Activated CD4-positive, alpha-beta T cell treated with anti-CD3 and anti-CD28 coated beads, Interleukin-2, amount 10 ng/mL, durations not matched to agents 7 days and 5 days (primary cell): ENCODE measurements at regions not wholly inside any gene's neighbourhood (a gene's known extent, or its start where the extent isn't known, plus 50 kb on each side); places are given as distances from the start of the nearest gene placed in this dataset.
"Not testable (repeated sequence)": the region's sequence is repeated elsewhere in the genome, so short reads cannot be mapped to it uniquely, and the experiment has no call there.

Experiments used
- CTCF ChIA-PET: fragments of 350-600 bp; sonication (Branson Sonifier 250); formaldehyde crosslinking; loops from one replicate; lab custom pipeline; 2021; ENCODE audit warnings: antibody characterized with exemption; lab: Charles Lee
- POLR2A ChIA-PET: fragments of 350-600 bp; sonication (Branson Sonifier 250); formaldehyde crosslinking; loops from one replicate; lab custom pipeline; 2021; ENCODE audit warnings: antibody characterized with exemption; lab: Charles Lee
- DNase-seq: peaks from one replicate; pipeline ENCODE4 v3.0.0-alpha.2; 2020
- H3K27ac Mint-ChIP-seq: one replicate; pipeline ENCODE4 v1.8.0; 2021; ENCODE audit warnings: mild to moderate bottlenecking, moderate library complexity, mixed read lengths
- H3K27me3 Mint-ChIP-seq: one replicate; pipeline ENCODE4 v1.8.0; 2021; ENCODE audit warnings: mixed read lengths
- H3K36me3 Mint-ChIP-seq: one replicate; pipeline ENCODE4 v1.8.0; 2021; ENCODE audit warnings: low read depth, mixed read lengths
- H3K4me1 Mint-ChIP-seq: one replicate; pipeline ENCODE4 v1.8.0; 2021; ENCODE audit warnings: mixed read lengths
- H3K4me3 Mint-ChIP-seq: one replicate; pipeline ENCODE4 v1.8.0; 2021; ENCODE audit warnings: mild to moderate bottlenecking, moderate library complexity, mixed read lengths
- H3K9me3 Mint-ChIP-seq: one replicate; pipeline ENCODE4 v1.8.0; 2021; ENCODE audit warnings: mixed read lengths

DNA sequence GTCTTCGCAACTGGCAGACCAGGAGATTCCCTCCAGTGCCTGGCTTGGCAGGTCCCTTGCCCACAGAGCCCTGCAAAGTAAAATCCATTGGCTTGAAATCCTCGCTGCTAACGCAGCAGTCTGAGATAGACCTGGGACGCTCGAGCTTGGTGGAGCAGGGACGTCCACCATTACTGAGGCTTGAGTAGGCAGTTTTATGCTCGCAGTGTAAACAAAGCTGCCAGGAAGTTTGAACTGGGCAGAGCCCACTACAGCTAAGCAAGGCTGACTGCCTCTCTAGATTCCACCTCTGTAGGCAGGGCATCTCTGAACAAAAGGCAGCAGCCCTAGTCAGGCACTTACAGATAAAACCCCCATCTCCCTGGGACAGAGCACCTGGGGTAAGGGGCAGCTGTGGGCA is 205.0 kb upstream of the MME start:
- H3K4me1 Mint-ChIP-seq, result no peaks in the 10 kb centered on the region
- H3K36me3 Mint-ChIP-seq, result no peaks in the 10 kb centered on the region
- no peaks in the 10 kb centered on the region for H3K27me3 Mint-ChIP-seq
- ChIA-PET CTCF (no interaction called here), POLR2A (no interaction called here)
- no peak overlapping the region for H3K27ac Mint-ChIP-seq
- H3K9me3 Mint-ChIP-seq, result peaks cover 8% of the 10 kb centered on the region
- H3K4me3 Mint-ChIP-seq, result no peak overlapping the region
- no peak for DNase-seq

DNA sequence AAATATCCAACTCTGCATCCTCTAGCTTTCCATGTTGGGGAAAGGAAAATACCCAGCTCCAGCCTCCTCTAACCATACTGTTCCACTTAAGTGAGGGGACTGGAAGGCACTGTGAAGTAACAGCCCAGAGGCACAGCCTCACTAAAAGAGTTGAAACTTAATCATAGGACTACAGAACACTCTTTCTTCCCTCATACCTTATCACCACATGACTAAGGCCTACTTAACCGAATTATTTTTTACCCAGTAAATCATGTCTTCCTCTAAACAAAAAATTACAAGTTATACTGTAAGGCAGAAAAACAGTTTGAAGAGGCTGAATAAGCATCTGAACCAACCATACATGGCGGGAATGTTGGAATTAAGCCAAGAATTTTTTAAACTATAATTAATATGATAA is 207.4 kb upstream of the MME start:
- no peaks in the 10 kb centered on the region for H3K27me3 Mint-ChIP-seq
- no peak overlapping the region for H3K4me3 Mint-ChIP-seq
- no peaks in the 10 kb centered on the region for H3K4me1 Mint-ChIP-seq
- CTCF ChIA-PET, result no interaction called here
- peaks cover 2% of the 10 kb centered on the region for H3K9me3 Mint-ChIP-seq
- H3K36me3 Mint-ChIP-seq, result no peaks in the 10 kb centered on the region
- H3K27ac Mint-ChIP-seq, result no peak overlapping the region
- POLR2A ChIA-PET, result no interaction called here
- no peak for DNase-seq

DNA sequence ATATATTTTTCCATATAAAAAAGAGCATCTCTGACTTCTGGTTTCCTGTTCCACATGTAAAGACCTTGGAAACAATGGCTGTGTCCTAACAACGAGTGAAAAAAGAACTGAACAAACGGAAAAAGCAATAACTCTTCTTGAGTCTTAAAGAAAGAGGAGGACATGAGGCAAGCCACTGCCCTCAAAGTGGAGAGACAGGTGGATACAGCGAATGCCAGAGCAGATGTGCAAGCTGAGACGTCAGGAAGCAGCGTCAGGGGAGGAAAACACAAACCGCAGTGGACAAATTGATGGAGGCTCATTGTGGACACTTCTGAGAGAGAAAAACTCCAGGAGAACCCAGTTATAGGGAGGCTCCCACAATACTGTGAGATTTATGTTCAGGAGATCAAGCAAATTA is 208.0 kb upstream of the MME start:
- ChIA-PET CTCF (no interaction called here), POLR2A (no interaction called here)
- Mint-ChIP-seq H3K9me3 (no peaks in the 10 kb centered on the region), H3K27me3 (no peaks in the 10 kb centered on the region), H3K4me1 (no peaks in the 10 kb centered on the region), H3K4me3 (no peak overlapping the region), H3K27ac (no peak overlapping the region), H3K36me3 (no peaks in the 10 kb centered on the region)
- no peak for DNase-seq

DNA sequence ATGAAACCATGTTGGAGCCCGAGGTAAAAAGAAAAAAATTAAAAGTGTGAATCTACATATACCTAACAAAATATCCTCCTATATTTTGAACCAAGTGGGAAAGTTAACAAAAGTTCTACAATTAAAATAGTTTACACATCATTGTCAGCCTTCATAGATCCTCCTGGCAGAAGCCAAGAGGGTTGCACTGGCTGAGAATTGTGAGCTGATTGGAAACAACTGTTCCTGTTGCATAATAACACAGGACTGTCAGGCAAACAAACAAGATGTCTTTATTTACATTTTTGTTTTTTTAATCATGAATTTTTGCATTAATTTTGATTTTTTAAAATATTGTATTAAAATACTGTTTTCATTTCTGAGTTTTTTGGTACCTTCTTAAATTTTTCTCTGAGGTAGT is 215.2 kb upstream of the MME start:
- no peak overlapping the region for H3K4me3 Mint-ChIP-seq
- H3K27ac Mint-ChIP-seq, result no peak overlapping the region
- POLR2A ChIA-PET, result no interaction called here
- CTCF ChIA-PET, result no interaction called here
- H3K36me3 Mint-ChIP-seq, result no peaks in the 10 kb centered on the region
- no peak for DNase-seq
- H3K27me3 Mint-ChIP-seq, result no peaks in the 10 kb centered on the region
- H3K9me3 Mint-ChIP-seq, result no peaks in the 10 kb centered on the region
- H3K4me1 Mint-ChIP-seq, result no peaks in the 10 kb centered on the region

DNA sequence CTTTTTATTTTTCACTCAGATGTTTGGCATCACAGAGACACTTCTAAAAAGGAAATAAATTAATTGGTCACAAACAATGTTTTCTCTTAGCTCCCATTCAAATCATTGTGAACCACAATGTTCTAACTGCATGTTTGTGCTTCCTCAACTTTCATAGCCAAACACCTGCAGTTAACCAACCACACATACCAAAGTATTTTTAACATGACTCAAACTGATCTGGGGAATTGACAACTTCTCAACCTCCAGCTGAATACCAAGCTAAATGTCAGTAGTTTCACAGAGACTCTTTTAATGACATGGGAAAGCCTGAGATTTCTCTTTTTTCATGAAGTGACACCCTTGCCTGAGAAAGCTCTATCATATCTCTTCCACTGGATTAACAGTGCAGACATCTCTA is 217.9 kb upstream of the MME start:
- ChIA-PET POLR2A (no interaction called here), CTCF (no interaction called here)
- no peak for DNase-seq
- Mint-ChIP-seq H3K36me3 (no peaks in the 10 kb centered on the region), H3K4me1 (no peaks in the 10 kb centered on the region), H3K9me3 (no peaks in the 10 kb centered on the region), H3K27ac (no peak overlapping the region), H3K27me3 (no peaks in the 10 kb centered on the region), H3K4me3 (no peak overlapping the region)

DNA sequence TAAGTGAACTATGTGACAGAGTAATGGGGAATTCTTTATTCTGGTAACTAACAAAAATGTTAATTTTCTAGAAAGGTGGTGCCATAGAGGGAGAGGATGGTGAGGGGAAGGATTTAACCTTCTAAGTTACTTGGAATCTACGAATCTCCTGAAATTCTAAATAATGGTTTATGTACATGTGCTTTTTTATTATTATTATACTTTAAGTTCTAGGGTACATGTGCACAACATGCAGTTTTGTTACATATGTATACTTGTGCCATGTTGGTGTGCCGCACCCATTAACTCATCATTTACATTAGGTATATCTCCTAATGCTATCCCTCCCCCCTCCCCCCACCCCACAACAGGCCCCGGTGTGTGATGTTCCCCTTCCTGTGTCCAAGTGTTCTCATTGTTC is 227.1 kb upstream of the MME start:
- H3K27me3 Mint-ChIP-seq, H3K36me3 Mint-ChIP-seq, DNase-seq, H3K4me1 Mint-ChIP-seq, H3K9me3 Mint-ChIP-seq, POLR2A ChIA-PET, H3K4me3 Mint-ChIP-seq, H3K27ac Mint-ChIP-seq, CTCF ChIA-PET: not testable (repeated sequence)

DNA sequence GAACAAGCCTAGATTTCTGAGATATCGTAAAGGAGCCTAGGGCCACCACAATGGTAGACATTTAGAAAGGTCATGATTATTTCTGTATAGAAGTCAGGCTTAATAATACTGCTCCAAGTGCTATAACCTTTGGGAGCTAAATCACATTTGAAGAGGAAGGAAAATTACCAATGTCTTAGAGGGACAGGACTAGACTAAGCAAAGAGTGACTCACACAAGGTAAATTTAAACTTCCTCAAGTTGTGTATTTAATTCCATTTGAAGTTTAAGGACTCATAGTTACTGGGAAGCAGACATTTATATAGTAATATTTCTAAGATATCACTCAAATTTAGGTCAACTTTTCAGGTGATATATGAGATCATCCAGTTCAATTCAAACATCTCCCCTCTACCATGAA is 227.6 kb upstream of the MME start:
- ChIA-PET CTCF (no interaction called here), POLR2A (no interaction called here)
- DNase-seq, result no peak
- Mint-ChIP-seq H3K36me3 (no peaks in the 10 kb centered on the region), H3K27me3 (no peaks in the 10 kb centered on the region), H3K27ac (no peak overlapping the region), H3K4me1 (no peaks in the 10 kb centered on the region), H3K9me3 (peaks cover 5% of the 10 kb centered on the region), H3K4me3 (no peak overlapping the region)

DNA sequence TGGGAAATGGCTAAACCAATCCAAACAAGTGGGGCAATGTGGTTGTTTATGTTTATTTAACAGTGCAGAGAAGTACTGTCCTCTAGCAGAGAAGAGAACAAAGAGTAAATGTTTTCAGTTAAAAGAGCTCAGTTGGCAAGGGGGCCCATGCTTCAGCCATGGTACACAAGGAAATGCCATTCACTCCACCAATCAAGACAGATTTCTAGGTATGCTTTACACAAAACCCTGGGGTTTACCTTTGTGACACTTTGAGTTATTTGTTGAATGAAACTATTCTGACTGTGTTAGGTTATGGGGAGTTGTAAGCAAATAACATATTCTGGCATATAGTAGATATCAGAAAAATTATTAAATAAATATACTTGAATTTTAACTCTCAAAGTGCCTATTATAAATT is 228.5 kb upstream of the MME start:
- H3K4me1 Mint-ChIP-seq, result no peaks in the 10 kb centered on the region
- no peaks in the 10 kb centered on the region for H3K27me3 Mint-ChIP-seq
- no peak overlapping the region for H3K4me3 Mint-ChIP-seq
- H3K9me3 Mint-ChIP-seq, result peaks cover 5% of the 10 kb centered on the region
- ChIA-PET CTCF (no interaction called here), POLR2A (no interaction called here)
- no peaks in the 10 kb centered on the region for H3K36me3 Mint-ChIP-seq
- DNase-seq, result no peak
- H3K27ac Mint-ChIP-seq, result no peak overlapping the region

DNA sequence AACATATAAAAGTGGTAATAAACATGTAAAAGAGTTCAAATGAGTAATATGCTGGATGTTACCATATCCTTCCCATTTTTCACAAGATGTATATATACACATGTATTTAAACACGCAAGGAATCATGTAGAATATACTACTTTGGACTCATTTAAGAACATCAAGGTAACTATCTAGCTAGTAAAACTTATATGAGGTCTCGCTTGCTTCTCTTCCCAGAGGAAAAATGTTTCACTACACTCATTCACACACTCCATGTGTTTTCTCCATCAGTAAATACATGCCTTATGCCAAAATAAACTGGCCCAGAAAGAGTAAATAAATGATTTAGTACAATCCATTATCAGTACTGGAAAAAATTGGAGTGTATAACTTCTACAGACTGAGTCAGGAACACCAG is 229.2 kb upstream of the MME start:
- no peak overlapping the region for H3K4me3 Mint-ChIP-seq
- no peak for DNase-seq
- H3K4me1 Mint-ChIP-seq, result no peaks in the 10 kb centered on the region
- peaks cover 2% of the 10 kb centered on the region for H3K9me3 Mint-ChIP-seq
- POLR2A ChIA-PET, result no interaction called here
- CTCF ChIA-PET, result no interaction called here
- H3K27me3 Mint-ChIP-seq, result no peaks in the 10 kb centered on the region
- H3K36me3 Mint-ChIP-seq, result no peaks in the 10 kb centered on the region
- no peak overlapping the region for H3K27ac Mint-ChIP-seq

DNA sequence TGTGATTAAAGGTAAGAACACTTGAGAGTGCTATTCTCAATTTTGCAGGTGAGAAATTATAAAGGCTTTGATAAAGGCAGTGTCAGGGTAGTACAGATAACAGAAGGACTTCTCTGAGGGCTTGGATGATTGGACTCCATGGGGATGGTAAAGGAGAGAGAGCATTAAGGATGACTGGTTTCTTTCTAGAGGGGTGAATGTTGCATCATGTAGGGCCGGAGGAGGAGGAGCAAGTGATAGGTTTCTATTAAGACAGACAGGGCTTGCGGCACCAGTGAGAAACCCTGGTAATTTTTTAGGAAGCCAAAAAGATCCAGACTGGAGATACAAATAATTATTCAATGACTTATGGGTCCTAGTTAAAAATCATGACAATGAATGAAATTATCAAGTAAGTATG is 230.7 kb upstream of the MME start:
- no peak for DNase-seq
- ChIA-PET CTCF (no interaction called here), POLR2A (no interaction called here)
- Mint-ChIP-seq H3K9me3 (peaks cover 2% of the 10 kb centered on the region), H3K27me3 (no peaks in the 10 kb centered on the region), H3K36me3 (no peaks in the 10 kb centered on the region), H3K27ac (no peak overlapping the region), H3K4me3 (no peak overlapping the region), H3K4me1 (no peaks in the 10 kb centered on the region)

DNA sequence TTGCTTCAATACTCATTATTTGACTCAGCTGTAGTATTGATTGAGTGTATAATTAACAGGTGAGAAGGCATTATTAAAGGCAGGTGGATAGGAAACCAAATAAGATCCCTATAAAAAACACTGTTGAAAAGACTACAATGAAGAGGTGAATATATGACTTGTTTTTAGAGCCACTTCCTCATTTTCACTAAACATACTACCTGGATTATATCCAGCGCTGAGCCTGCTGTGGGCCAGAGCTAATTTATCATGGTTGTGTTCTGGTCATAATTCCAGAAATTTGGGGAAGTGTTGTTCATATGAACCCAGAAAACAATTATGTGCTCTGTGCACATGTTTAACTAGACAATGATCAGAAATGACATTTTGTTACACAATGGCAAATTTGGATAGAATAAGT is 235.3 kb upstream of the MME start:
- H3K27ac Mint-ChIP-seq, result no peak overlapping the region
- H3K4me3 Mint-ChIP-seq, result no peak overlapping the region
- no peaks in the 10 kb centered on the region for H3K36me3 Mint-ChIP-seq
- DNase-seq, result no peak
- H3K4me1 Mint-ChIP-seq, result no peaks in the 10 kb centered on the region
- H3K9me3 Mint-ChIP-seq, result no peaks in the 10 kb centered on the region
- ChIA-PET POLR2A (no interaction called here), CTCF (no interaction called here)
- H3K27me3 Mint-ChIP-seq, result no peaks in the 10 kb centered on the region

DNA sequence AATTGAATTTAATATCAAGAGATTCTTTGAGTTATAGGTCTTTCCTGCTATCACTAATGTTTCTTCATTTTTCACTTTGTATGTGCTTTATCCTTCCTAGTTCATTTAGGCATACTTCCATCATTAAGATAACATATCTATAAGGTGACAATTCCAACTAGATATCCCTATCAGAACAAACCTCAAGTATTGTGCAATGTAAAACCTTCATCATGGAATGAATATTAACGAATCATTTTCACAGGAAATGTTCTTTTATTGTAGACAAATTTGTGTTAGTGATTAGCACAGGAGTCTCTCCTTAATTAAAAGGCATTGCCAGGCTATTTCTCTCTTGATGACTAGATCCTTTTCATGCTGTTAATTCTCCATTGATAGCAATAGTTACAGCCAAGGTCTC is 236.5 kb upstream of the MME start:
- no peak for DNase-seq
- H3K9me3 Mint-ChIP-seq, result no peaks in the 10 kb centered on the region
- no peak overlapping the region for H3K4me3 Mint-ChIP-seq
- CTCF ChIA-PET, result no interaction called here
- no peaks in the 10 kb centered on the region for H3K36me3 Mint-ChIP-seq
- H3K4me1 Mint-ChIP-seq, result no peaks in the 10 kb centered on the region
- H3K27ac Mint-ChIP-seq, result no peak overlapping the region
- H3K27me3 Mint-ChIP-seq, result no peaks in the 10 kb centered on the region
- POLR2A ChIA-PET, result no interaction called here

DNA sequence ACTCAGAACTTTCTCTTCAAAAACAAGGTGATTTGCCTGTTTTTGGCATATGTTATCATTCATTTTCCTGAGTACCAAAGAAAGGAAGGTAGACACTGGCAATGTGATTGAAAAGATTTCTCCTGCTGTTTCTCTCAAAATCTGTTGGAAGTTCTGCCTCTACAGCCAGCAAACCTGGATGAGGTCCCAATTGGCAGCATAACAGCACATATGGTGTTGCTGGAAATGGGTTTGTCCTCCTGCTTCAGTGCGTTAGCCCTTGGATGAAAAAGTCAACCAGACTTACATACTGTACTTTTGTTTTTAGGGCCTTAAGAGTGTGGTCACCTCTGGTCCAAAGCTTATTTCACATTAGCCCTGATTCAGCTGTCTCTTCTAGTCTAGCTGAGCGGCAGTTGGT is 237.6 kb upstream of the MME start:
- no peaks in the 10 kb centered on the region for H3K36me3 Mint-ChIP-seq
- no peaks in the 10 kb centered on the region for H3K4me1 Mint-ChIP-seq
- no peak overlapping the region for H3K27ac Mint-ChIP-seq
- H3K9me3 Mint-ChIP-seq, result no peaks in the 10 kb centered on the region
- no peaks in the 10 kb centered on the region for H3K27me3 Mint-ChIP-seq
- CTCF ChIA-PET, result no interaction called here
- no peak overlapping the region for H3K4me3 Mint-ChIP-seq
- DNase-seq, result no peak
- POLR2A ChIA-PET, result no interaction called here

DNA sequence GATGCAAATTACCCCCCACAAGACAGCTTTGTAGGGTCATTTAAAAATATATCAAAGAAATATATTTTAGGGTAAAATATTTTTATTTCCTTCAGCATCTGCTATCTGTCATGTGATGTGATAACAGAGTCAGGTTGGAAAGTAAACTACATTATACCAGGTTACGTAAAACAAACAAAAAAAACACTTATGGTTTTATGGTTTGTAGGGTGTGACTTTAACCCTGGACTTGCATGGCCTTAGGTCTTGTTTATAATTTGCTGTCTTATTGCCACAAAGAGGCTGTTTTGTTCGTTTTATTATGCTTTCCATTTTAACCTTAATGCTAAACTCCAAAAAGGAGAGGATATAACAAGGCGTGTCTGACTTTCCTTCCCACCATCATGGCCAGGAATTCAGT is 244.5 kb upstream of the MME start:
- ChIA-PET CTCF (no interaction called here), POLR2A (no interaction called here)
- no peaks in the 10 kb centered on the region for H3K27me3 Mint-ChIP-seq
- H3K4me3 Mint-ChIP-seq, result no peak overlapping the region
- no peak overlapping the region for H3K27ac Mint-ChIP-seq
- no peaks in the 10 kb centered on the region for H3K4me1 Mint-ChIP-seq
- H3K36me3 Mint-ChIP-seq, result no peaks in the 10 kb centered on the region
- H3K9me3 Mint-ChIP-seq, result no peaks in the 10 kb centered on the region
- DNase-seq, result no peak

DNA sequence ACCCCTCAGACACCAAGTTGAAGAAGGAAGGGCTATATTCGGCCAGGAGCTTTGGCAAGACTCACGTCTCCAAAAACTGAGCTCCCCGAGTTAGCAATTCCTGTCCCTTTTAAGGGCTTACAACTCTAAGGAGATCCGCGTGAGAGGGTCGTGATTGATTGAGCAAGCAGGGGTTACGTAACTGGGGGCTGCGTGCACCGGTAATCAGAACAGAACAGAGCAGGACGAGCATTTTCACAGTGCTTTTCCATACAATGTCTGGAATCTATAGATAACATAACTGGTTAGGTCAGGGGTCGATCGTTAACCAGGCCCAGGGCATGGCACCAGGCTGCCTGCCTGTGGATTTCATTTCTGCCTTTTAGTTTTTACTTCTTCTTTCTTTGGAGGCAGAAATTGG is 245.3 kb upstream of the MME start:
- POLR2A ChIA-PET, H3K4me3 Mint-ChIP-seq, DNase-seq, H3K27ac Mint-ChIP-seq, H3K4me1 Mint-ChIP-seq, H3K36me3 Mint-ChIP-seq, H3K27me3 Mint-ChIP-seq, H3K9me3 Mint-ChIP-seq, CTCF ChIA-PET: not testable (repeated sequence)
